Omental fat pad (tissue), 3 donors: ENCODE measurements at regions not wholly inside any gene's neighbourhood (a gene's known extent, or its start where the extent isn't known, plus 50 kb on each side); places are given as distances from the start of the nearest gene placed in this dataset.

ENCODE experiments used
- ATAC-seq: fragments of 150-250 bp; one replicate; pipeline ENCODE4 v1.9.1; 2016; ENCODE audit warnings: mild to moderate bottlenecking, moderate library complexity; ENCODE audit not compliant: low FRiP score
- DNase-seq: peaks from one replicate; pipeline ENCODE4 v3.0.0-alpha.2; 2019; ENCODE audit warnings: low spot score
- CTCF ChIP-seq, 3 donors: fragments of 450-650 bp; IDR thresholded peaks; one replicate each; pipeline ENCODE4 v1.5.1; 2016 to 2017; ENCODE audit warnings: antibody characterized with exemption in 3 of 3, mild to moderate bottlenecking in 3 of 3, moderate library complexity in 2 of 3

GRCh38 chr21:26637201-26637745 is 64.2 kb upstream of the CYYR1 start:
- ATAC-seq (no peak), DNase-seq (no peak)
- TF ChIP-seq CTCF (IDR thresholded peaks at IDR 0.05), result no peak

- DNase-seq (no peak), ATAC-seq (no peak)
- no peak for TF ChIP-seq CTCF (IDR thresholded peaks at IDR 0.05)
Observed at GRCh38 chr21:26635681-26636080, 62.6 kb upstream of the CYYR1 start.

GRCh38 chr21:26632691-26633090 is 59.6 kb upstream of the CYYR1 start:
- no peak for ATAC-seq
- no peak for DNase-seq
- TF ChIP-seq CTCF (IDR thresholded peaks at IDR 0.05), result no peak

GRCh38 chr21:26626187-26626586 is 53.1 kb upstream of the CYYR1 start:
- DNase-seq (no peak), ATAC-seq (no peak)
- TF ChIP-seq CTCF (IDR thresholded peaks at IDR 0.05), result no peak

- TF ChIP-seq CTCF (IDR thresholded peaks at IDR 0.05), result no peak
- ATAC-seq, result no peak
- no peak for DNase-seq
Observed at GRCh38 chr21:26624983-26625519, 52.0 kb upstream of the CYYR1 start.
